GM21526 (cell line): ENCODE measurements at regions not wholly inside any gene's neighbourhood (a gene's known extent, or its start where the extent isn't known, plus 50 kb on each side); places are given as distances from the start of the nearest gene placed in this dataset.
"Not testable (repeated sequence)": the region's sequence is repeated elsewhere in the genome, so short reads cannot be mapped to it uniquely, and the experiment has no call there.

ENCODE experiments used
- ATAC-seq: cut with Tn5 transposase; IDR thresholded peaks from one replicate; pipeline ENCODE4 v1.9.1; 2021; ENCODE audit warnings: moderate library complexity; ENCODE audit not compliant: unreplicated experiment, low FRiP score

DNA sequence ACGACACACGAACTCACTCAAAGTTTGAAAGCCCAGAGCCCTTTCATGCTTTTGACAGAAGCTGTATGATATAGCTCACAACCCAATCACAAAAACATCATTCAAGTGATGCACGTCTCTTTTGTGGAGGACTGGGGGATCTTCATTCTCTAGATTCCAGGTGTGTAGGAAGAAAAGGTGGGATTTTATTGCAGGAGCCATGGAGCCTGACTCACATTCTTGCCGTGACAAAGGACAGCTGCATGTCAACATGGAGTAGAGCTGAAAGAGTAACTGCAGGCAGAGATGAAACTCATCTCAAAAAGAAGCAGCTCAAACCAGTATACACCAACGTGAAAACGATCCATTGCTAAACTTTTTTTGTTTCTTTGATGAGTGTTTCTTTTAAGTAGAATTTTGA is 50.9 kb upstream of the PDE1A start:
- no peak for ATAC-seq

DNA sequence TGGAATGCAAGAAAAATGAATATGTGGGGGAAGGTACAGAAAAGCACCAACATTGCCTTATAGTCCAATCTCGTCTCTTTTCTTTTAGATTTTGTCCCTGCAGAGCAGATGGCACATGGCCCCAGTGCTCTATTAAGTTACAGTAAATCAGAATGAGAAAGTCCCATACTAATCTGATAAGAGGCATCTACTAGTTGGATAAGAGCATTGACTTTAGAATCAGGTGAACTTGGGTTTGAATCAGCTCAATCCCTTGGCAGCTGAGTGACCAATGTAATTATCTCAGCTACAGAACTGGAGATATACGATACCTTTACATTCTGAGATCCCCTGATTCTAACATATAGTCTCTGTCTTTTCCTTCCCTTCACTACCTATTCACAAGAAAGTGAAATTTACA is 54.8 kb upstream of the PDE1A start:
- no peak for ATAC-seq

DNA sequence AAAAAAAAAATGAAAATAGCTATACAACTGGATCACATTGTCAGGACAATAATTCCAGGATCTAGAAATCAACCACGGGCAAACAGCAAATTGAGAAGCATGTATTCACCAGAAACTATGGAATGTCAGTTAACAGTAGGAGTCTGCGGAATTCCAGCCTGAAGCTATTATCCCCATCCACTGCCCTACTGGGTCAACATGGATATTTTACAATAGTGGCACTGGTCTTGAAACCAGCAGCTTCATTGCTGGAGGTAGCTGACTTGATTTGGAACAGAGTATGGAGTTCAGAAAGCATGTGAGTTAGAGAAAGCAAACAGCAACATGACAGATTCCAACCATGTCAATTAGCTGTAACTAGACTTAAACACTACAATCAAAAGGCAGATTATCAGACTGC is 55.7 kb upstream of the PDE1A start:
- ATAC-seq: no peak

DNA sequence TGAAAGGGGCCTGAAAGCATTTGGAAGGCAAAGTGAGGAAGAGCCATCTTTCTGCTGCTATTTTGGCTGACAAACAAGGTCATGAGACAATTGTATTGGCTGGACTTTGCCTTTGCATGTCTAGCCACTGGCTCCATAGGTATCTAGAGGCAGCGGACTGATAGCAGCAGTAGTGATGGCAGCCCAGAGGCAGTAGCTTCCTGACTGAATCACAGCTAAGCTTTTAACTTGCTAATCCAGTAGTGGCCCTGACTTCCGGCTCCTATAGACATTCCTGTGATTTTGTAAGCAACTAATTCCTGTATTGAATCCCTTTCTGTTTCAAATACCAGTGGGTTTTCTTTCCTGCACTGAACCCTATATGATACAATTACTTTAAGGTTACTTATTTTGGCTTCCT is 69.8 kb upstream of the PDE1A start:
- no peak for ATAC-seq

DNA sequence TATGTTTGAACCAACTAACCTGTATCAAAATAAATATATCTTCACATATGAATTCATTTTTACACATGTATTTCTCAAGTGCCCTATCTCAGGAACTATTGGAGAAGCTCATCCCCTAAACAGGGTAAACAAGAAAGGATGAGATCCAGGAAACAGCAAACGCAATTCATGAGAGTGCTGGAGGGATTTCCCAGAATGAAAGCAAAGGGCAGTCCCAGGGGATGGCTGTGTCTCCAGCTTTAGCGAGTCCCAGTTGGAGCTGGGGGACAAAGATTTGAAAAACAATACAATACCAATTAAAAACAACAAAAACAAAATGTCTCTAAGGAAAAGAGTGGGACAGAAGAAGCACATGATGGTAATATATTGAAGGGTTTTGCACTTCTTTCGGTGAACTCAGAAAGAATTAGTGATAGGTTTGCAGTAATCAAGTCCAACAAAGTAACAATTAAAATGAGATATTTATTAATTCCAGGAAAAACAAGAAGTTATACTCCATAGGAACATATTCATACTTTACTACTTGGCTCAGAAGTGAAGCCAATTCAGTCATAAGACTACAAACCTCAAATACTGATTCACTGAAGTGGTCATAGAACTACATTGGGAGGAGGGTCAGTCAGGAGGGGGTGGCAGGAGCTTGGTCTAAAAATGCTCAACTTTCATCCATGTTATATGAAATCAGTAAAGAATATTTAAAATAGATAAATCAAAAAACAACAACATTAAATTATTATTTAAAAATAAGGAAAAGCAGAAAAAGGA is 73.1 kb upstream of the PDE1A start:
- ATAC-seq: no peak

DNA sequence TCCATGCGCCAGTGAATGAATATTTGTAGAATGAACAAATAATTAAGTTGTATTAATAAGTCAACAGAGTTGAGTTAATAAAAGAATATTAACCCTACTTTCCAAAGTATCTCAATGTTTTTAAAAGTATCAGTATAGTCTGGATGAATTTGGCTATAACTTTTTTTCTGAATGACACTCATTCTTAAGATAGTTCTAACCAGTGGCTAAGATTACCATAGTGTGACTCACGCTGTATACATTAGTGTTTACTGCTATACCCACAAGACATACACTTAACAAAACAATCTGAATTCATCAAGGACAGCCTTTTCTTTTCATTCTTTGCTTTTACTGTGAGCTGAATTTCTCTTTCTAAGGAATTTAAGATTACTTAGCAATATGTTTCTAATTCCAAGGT is 77.0 kb upstream of the PDE1A start:
- ATAC-seq: no peak

DNA sequence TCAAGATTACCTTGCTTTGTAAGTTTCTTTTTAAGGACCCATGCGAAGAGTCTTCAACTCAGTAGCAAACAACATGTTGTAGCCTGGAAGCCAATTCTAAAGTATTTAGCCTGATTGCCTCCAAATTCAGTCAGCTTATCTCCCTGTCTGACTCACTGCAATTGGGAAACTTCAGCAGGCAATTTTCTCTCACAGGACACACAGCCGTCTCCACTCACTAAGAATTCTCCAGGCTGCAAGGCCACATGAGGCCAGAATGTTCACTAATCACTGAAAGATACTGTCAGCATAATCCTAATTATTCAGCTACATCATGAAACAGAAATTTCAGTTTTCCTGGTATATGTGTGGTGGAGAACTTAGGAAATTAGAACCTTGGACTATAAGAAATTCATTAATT is 78.1 kb upstream of the PDE1A start:
- ATAC-seq: no peak

DNA sequence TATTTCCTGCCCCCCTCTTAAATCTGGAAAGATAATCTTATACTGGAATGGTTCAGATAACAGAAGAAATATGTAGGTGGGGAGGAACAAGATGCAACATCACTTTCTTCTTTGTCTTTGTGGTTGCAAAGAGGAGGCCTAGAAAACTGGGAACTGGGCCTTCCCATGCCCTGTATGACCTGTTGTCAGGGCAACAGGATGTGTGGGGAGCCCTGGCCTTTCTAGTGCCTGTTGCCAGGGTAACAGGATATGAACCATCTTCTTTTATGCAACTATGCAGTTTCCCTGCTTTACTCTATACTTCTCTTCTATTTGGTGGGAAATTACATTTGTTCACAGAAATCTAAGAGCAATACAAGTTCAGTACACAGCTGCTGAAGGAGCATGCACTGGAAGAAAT is 79.8 kb upstream of the PDE1A start:
- ATAC-seq: no peak

DNA sequence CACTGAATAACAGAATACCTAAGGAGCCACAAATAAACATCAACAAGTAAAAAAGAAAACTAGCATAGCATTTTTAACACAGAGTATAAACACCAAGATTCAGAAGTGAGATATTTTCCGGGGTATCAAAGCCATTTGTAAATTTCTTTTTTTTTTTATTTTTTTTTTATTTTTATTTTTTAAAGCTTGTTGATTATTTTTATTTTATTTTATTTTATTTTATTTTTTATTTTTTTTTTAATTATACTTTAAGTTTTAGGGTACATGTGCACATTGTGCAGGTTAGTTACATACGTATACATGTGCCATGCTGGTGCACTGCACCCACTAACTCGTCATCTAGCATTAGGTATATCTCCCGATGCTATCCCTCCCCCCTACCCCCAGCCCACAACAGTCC is 81.7 kb upstream of the PDE1A start:
- not testable (repeated sequence) for ATAC-seq

DNA sequence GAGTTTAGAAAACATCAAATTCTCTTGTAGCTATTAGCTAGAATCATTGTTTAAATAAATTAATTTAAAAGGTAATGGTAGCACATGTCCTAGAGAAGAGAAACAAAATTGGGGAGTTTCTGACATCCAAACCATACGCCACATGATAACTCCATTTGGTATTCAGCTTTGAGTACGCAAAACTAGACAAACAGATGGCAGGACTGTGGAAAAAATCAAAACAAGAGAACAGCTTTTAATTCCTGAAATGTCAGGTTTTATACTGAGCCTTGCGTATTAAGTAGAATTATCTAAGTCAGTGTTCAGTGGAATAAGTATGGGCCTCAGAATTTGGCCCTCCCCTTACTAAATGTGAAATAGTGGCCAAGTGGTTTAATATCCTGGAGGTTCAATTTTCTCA is 82.4 kb upstream of the PDE1A start:
- no peak for ATAC-seq

DNA sequence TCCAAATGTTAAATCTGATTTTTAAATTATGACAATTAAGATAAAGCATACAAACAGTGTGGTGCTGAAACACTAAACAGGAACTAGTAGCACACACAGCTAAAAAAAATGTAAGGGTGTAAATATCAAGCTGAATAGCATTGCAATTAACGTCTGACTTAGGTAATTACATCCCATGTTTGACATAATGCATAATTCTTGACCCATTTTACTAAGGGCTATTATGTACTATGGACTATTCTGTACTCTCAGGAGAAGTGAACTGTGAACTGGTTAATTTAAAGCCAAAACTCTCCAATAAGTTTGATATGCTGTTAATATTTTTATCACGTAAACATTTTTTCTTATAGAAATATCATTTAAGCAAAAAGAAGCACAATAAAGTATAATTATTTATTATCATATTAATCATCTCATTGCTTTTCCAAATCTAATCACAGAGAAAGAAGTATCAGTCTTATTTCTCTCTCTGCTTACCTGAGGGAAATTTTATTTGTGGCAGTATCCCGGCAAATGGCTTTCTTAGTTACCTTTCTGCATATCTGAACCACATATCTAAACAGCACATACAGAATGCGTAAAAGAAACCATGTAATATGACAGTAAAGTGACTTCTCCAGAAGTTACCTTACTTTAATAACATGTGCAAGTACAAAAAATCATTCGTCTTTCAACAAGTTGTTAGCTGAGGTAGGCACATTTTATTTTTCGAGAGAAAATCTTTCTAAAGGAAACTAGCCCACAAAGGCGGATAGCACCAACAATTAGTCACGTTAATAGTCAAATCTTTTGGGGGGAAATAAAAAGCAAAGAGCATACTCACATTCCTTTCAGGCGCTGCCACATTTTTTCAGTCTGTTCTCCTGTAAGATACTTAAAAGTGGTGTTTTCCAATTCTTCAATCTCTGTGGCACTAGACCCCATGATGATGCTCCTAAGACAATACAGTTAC is 94.9 kb upstream of the PDE1A start:
- ATAC-seq: no peak

DNA sequence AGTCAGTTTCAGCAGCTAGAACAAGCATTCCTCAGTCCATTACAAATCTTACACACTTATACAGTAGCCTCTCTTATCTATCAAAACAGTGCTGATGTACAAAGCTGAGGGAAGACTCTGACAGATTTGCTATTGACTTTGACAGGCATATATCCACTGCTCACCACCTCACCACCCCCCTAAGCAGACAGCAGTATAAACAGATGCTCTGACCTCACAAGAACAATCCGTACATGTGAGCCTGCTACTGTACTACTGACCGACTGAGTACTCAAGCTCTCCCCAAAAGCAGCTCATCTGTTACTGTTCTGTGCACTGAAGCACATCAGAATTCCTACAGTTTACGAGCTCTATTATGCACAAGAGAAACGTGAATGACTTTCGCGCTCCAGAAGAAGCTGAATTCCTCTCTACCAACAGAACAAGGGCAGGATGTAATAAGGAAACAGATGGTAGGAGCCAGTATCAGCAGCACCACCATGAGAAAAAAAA is 95.6 kb upstream of the PDE1A start:
- ATAC-seq: no peak

DNA sequence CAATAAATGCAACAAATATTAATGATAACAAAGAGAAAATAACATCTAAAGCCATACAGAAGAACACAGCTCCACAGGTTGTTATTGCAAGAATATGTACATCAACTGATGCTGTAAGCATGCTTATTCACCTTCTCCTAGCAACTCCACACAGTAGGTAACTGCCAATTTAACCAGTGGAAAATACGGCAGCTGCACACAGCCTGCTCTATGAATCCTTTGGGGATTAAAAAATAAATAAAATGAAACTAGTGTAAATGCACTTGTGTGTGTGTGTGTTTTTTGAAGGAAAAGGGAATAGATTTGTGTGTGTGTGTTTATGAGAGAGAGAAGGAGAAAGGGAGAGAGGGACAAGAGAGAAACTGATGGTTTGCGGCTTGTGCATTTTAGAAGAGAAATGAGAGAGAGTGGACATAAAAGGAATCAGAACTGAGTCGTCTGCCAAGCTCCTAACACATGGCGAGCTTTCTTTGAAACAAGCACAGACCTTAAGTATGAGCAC is 96.2 kb upstream of the PDE1A start:
- no peak for ATAC-seq

DNA sequence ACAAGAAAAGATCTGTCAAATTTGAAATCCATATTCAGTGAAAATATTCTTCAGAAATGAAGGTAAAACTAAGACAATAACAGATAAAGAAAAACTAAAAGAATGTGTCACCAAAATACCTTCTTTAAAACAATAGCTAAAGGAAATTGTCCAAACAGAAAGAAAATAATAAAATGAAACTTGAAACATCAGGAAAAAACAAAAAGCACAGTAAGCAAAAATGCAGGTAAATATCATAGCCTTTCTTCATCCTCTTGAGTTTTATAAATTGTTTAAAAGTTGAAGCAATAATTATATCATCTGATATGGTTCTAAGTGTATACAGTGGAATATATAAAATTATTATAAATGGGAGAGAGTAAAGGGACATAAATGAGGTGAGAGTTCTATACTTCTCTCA is 103.8 kb upstream of the PDE1A start:
- no peak for ATAC-seq

DNA sequence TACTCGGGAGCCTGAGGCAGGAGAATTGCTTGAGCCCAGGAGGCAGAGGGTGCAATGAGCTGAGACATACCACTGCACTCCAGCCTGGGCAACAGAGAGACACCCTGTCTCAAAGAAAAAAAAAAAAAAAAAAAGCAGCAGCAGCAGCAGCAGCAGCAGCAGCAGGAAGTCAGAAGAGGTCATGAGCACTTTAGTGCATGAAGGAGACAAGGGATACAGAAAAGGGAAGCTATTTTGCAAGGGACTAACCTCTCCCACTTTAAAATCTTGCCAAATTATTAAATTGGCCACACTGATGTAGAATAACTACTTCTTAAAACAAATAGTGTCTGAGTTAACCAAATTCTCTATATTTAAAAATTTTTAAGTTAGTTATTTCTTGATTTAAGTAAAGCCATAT is 113.4 kb upstream of the PDE1A start:
- no peak for ATAC-seq

DNA sequence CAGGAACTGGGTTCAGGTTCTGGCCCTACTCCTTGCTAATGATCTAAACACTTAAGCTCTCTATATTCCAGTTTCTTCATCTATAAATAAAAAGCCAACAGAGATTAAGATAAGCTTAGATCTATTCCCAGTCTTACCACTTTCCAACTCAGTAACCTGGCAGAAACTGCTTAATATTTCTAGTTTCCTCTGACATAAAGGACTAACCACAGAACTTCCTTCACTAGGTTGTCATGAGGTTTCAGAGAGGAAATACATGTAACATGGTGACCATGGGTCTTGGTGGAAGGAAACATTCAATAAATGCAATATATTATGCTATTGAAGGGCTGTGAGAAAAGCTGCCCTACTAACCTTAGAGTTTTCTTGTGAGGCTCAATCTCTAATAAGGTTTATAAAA is 114.4 kb upstream of the PDE1A start:
- ATAC-seq: peak; percentile 80

DNA sequence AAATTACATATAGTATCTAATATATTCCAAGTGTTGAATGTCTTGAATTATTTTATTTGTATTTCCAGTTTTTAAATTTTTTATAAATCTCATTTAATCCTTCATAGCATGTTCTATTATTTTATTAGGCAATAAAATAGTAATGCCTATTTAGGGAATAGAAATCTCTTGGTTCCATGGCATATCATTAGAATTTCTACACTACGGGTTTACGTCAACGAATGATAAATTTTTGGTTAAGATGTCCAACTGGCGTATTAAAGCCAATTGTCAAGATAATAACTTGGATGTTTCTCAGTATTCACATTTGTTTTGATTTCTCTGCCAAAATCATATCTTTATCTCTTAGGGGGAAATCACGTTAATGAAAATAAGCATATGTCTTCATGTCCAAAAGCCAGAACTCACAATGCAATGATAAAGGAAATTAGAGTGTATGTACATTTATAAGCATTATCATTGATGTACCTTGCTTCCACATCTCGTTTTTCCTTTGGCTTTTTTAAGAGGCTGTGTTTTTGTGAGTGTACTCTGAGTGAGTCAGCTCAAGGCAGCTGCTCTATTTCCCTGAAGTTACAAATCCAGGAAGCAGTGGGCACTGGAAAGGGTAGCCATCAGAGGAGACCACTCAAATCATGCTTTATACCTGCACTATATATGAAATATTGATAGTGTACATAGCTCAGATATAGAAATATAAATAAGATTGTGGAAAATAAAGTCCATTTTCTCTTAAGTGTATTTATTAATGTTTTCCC is 115.8 kb upstream of the PDE1A start:
- ATAC-seq: no peak

DNA sequence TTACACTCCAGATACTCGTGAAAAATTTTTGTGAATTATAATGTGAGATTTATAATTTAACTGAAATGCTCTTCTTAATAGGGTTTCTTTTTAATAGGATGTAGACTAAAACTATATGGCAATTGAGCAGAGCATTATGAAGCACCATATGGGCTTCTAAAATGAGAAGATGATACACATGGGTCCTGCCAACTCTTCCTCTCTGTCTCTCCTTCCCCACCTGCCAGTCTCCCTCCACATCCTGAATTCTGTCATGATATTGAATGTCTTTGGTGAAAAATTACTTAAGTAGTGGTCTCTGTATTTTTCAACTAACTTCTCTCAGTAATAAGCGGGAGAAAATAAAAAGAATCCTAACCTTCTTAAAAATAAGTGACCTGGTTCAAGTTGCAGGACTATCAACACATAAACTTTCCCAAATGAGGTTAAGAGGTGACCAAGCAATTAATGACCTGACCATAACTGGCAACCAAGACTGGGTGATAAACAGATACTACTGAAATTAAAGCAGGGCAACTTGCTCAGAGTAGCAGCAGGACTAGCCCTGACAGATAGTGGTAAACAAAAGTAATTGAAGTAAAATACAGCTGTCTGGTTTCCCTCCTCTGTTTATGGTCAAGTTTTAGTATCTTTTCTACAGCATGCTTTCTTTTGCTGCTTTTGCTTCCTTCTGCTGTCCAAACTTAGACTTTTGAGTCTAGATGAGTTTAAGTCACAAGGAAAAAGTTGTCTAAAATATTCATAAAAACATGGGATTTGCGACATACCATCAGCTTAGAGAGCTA is 117.1 kb upstream of the PDE1A start:
- no peak for ATAC-seq

DNA sequence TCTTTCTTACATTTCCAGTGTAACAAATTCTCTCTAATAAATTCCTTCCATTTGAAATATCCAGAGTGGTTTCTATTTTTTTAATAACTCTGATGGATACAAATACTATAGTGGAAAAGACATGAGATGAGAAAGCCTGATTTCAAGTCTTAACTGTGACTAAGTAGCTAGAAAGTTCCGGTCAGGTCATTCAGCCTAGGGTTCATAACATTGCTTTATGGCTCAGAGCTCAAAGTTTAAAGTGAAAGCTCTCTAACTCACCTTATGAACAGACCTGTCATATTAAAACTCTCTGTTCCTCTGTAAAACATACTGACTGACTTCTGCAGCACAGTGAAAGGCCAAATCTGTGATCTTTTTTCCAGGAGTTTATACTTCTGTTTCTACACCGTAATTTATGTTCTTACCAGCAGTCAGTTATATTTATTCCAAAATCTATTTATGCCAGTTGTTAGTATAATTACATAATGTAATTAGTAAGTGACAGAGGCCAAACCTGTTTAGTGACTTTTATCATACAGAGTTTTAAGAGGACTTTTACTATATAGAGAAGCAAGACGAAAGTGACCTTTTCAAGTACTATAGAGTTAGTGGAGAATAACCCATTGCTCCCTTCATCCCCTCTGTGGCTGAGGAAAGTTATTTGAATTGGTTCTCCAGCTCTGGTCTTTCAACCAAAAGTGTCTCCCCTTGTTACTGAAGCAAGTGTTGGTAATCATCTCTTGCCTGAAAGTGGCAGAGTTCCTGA is 118.8 kb upstream of the PDE1A start:
- ATAC-seq: peak; percentile 62
